NCI-H524 treated with DMSO at 0.1 percent for 48 hours (cell line): ENCODE measurements at regions not wholly inside any gene's neighbourhood (a gene's known extent, or its start where the extent isn't known, plus 50 kb on each side); places are given as distances from the start of the nearest gene placed in this dataset.
"Not testable (repeated sequence)": the region's sequence is repeated elsewhere in the genome, so short reads cannot be mapped to it uniquely, and the experiment has no call there.

Source experiments
- DNase-seq: peaks from one replicate; lab custom pipeline; 2025; lab: John Stamatoyannopoulos, UW

DNA sequence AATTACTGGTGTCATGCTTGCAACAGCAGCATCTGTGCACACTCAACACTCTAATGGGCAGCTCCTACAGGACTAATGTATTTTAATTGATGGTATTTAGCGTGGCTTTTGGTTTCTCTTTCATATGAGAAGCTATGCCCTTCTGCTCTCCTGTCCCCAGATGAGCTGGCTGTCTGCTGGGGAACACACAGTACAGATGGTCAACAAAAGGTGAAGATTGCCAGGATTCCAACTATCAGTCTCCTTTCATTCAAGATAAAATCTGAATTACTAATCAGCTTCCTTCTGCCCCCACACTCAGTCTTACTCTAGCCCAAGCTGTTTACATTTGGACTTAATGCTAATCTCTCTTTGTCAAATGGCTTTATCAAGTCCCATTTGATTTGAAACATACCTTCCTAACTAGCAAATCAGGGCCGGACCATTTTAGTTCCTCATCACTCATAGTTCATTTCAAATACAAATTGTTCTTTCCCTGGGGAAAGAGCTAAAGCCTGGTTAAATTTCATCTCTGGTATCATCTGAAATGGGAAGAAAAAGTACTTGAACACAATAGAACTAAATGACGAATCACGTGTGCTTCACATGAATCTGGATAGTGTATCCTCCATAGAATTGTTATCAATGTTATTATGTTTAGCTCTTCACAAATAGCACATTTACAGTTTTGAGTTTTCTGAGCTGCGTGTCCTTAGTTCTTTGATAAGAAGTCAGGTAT lies 988.0 kb downstream of the PCDH17 start:
- peak; percentile 97 for DNase-seq

DNA sequence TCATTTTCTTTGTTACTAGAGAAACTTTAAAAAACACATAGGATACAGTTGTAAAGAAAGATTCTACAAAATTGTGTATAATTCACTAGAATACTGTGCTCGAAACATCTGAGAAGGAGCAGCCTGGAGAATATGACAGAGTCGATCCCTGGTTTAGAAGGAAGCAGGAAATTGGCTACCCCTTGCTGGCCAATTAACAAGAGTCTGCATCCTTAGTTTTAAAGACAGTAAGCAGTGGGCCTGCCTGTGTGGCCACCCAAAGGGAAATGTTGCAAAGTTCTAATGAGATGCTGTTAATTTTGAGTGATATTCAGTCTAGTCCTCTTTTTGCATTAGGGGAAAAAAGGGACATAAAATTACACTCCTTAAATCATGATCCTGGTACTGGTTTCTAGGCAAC lies 988.6 kb downstream of the PCDH17 start:
- no peak for DNase-seq

DNA sequence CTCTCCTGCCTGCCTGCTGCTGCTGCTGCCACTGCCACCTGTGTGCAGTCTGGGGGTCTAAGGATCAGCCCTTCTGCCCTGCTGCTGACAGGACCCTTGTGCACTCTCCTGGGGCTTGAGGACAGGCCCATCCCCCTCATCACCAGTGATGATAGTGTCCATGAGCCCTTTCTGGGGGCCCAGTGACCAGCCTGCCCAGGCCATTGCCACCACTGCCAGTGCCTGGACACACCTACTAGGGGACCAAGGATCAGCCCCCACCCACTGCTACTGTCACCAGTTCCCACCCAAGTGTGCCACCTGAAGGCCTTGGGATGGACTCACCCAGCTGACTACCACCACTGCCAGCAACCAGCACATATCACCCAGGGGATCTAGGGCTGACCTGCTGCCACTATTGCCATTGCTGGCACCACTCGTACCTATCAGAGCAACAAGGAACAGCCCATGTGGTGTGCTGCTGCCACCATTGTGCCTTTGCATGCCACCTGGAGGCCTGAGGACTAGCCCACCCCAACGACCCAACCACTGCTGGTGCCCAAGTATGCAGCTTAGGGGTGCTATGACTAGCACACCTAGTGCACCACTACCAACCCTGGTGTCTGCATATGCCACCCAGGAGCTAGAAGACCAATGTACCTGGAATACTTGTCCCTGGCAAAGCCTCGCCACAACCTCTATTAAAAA lies 994.3 kb downstream of the PCDH17 start:
- DNase-seq: no peak

DNA sequence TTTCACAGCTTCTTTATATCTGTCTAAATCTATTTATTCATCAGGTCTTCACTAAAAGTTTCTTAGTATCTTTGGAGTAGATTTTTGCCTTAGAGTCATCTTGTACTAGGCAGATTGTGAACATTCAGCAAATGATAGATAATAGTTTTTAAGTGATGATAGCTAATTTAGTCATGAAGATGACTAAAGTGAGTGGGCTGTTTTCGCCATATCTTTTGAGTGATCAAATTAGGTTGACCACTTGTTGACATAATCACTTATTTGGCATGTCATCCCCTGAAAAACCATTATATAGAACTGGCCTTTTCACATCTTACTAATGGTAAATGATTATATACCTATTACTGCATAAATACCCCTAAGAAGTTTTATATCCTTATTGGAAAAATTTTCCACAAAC lies 999.2 kb downstream of the PCDH17 start:
- no peak for DNase-seq

GRCh38 chr13:58633226-58633625 lies 1001.7 kb downstream of the PCDH17 start:
- DNase-seq: no peak

GRCh38 chr13:58655086-58655485 lies 1023.5 kb downstream of the PCDH17 start:
- no peak for DNase-seq

DNA sequence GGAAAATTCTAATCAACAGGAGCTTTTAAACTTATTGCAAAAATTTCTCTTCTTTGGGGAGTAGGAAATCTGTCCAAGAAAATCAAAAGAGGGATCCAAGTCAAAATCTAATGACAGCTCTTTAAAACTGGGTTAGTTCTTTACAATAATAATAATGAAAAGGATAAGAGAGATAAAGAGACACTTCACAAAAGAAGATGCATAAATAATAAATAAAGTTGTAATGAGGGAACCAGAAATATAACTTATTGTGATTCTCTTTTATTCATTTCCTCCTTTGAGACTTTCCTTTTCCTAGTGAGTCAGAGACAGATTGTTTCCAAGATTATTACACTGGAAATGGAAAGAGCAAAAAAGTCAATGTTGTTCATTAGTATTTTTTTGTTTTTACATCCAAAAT lies 1029.3 kb downstream of the PCDH17 start:
- no peak for DNase-seq

GRCh38 chr13:58666331-58666730 lies 1034.8 kb downstream of the PCDH17 start:
- DNase-seq: no peak

DNA sequence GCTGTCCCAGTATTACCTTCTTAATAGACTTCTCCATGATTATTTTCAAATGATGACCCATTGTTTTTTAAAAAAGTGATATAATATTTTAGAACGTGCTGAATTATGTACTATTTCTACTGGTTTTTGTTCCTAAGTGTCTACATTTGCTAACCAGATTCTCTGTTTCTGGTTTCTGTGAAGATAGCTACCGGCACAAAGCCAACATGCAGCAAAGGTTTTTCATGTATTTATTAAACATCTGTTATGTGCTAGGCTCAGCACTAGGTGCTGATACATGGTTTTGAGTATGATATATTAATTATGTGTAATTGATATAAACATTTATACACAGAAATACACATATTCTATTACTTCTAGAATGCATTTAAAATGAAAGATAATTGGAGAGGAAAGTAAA lies 1035.6 kb downstream of the PCDH17 start:
- DNase-seq: no peak

- DNase-seq: no peak
These were observed 1048.6 kb downstream of the PCDH17 start for GRCh38 chr13:58680115-58680514.

DNA sequence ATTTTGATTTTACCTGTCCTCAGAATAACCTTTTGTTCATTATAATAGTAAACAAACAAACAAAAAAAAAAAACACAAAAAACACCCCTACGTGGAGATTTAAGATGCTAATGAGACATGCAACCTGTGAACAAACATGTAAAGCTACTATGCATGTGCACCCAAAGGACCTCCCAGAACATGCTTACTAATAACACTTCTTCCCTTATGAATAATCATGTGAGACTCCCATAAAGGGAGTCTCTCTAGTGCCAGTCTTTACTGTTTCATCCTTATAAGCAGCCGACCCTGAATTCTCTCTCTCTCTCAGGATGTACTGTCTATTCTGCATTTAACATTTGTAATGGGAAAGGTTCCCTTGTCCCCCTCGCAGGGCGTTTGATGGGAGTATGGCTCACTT lies 1051.1 kb downstream of the PCDH17 start:
- DNase-seq: no peak

DNA sequence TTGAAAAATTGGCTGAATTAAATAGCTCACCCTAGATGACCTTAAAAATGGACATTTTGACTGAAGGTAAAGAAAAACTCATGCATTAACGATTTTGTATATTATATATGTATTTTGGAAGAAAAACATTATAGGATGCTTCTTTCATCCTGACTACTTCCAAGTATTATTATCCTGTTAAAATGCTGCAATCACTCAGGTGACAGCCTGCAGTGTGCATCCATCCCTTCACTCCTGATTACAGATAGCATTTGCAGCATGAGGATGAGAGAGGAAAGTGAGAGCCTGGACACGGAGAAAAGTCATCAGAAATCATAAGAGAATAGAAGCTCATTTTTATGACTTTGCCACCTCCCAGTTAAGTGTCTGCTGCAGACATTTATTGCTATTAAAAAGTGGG lies 1055.6 kb downstream of the PCDH17 start:
- no peak for DNase-seq

GRCh38 chr13:58698531-58698930 lies 1067.0 kb downstream of the PCDH17 start:
- no peak for DNase-seq

DNA sequence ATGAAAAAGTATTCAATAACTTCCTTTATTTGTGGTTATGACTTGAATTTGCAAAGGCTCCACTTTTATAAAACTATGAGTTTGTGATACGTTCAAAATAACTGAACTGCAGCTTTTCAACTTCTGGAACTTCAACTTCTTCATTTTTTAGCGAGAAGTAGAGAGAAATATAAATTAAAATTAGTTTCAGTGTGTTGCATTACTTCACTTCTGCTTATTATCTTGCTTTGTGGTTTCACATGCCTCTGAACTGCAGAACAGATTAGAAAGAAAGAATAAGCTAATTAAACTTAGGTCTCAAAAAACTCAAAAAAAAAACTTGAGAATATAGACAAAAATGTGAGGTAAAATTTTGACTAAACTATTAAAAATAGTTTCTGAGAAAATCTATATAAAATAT lies 1073.4 kb downstream of the PCDH17 start:
- DNase-seq: no peak

DNA sequence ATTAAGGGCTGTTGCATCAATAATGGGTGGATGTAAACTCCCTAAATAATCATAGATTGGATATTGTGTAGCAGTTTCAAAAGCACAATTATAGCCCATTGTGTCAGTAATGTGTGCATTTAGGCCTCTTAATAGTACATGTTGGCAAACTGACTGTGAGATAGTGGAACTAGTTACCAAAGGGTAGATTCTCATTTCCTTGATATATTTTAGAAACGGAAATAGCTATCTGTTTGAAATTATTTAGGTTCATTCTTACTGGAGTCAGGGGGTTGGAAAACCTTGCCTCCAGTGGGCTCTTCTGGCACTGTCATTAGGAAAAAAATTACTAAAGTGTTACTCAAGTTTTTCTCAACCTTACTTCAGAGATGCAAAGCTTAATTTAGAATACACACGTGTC lies 1074.9 kb downstream of the PCDH17 start:
- DNase-seq: no peak

DNA sequence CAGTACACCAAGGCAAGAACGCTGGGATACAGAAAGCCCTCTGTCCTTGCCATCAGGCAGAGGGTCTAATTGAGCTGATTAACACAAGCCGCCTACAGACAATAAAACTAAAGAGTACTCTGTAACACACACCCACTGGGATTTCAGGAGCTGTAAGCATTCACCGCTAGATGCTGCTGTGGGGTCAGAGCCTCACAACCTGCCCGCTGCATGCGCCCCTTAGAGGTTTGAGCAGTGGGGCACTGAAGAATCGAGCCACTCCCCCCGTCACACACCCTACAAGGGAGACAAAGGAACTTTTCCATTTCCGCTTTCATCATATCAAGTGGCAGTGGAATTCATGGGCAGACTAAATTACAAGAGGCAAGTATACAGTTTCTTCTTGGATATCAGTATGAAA lies 1080.6 kb downstream of the PCDH17 start:
- no peak for DNase-seq

GRCh38 chr13:58714016-58714415 lies 1082.5 kb downstream of the PCDH17 start:
- DNase-seq: not testable (repeated sequence)

DNA sequence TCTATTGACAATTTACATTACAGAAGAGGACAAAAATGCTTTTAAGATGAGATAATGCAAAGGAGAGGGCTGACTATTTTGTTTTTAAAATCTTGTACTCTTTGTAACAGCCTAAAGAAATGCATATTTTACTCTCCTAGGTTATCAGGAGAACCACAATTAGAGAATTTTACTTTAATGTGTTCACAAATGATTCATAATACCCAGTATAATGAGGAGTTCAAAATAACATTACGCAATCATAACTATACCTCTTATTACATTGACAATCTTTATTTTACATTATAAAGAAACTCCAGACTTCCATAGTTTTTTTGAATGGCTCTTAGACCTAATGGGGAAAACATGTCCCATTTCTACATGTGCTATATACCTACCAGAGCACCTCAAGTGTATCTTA lies 1089.7 kb downstream of the PCDH17 start:
- no peak for DNase-seq

GRCh38 chr13:58728126-58728525 lies 1096.6 kb downstream of the PCDH17 start:
- DNase-seq: no peak

DNA sequence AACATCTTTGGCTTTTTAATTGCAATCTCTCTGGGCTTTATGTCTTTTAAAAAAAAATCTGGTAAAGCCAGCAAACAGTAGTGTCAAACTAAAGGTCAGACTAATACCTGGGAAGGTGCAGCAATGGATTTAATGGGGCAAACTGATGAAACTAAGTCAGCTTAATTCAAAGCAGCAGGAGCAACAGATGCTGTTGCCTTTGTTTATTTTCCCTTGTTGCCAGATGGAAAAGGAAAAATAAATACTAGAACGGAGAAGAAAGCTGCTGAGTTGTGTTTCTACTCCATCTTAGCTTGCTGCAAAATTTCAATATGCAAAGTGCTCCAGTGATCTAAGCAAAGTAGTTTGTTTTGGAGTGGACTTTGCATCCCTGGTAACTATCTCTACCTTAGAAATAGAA lies 1097.8 kb downstream of the PCDH17 start:
- DNase-seq: no peak

DNA sequence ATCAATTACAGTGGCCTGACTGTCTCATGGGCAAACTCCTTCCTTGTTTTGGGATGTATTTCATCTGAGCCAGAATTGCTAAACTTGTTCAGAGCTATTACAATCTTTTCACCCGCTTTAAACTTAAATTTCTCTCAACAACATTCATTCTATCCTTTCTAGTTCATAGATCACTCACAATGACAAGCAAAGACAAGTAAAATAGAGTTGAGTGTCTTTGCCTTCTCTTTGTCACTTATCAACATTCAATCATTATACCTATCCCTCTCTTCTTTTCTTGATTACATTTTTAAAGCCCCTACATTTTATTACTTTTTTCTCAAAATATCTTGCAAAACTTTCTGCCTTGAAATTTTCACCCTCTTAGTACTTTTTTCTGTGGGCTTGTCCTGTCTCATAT lies 1113.1 kb downstream of the PCDH17 start:
- no peak for DNase-seq

GRCh38 chr13:58767566-58767965 lies 1136.0 kb downstream of the PCDH17 start:
- no peak for DNase-seq

GRCh38 chr13:58773280-58773859 lies 1141.8 kb downstream of the PCDH17 start:
- no peak for DNase-seq

GRCh38 chr13:58782736-58783135 lies 1151.2 kb downstream of the PCDH17 start:
- no peak for DNase-seq
